Coronary artery (tissue), 2 donors: ENCODE measurements at regions not wholly inside any gene's neighbourhood (a gene's known extent, or its start where the extent isn't known, plus 50 kb on each side); places are given as distances from the start of the nearest gene placed in this dataset.

Experiments used
- DNase-seq: peaks from one replicate; pipeline ENCODE4 v3.0.0-alpha.2; 2017; ENCODE audit warnings: low spot score
- H3K27ac ChIP-seq, 2 donors: fragments of 200-600 bp; sonication (generic); one replicate each; pipeline ENCODE4 v1.5.1; 2016 to 2019
- H3K4me3 ChIP-seq: fragments of 200-600 bp; sonication (generic); 2 replicates; pipeline ENCODE4 v1.5.1; 2016; ENCODE audit warnings: mild to moderate bottlenecking, moderate library complexity
- CTCF ChIP-seq: fragments of 200-600 bp; sonication (generic); IDR thresholded peaks from one replicate; pipeline ENCODE4 v1.5.1; 2019; ENCODE audit warnings: antibody characterized with exemption

- Histone ChIP-seq H3K27ac (no peak overlapping the region), H3K4me3 (no peak overlapping the region)
- TF ChIP-seq CTCF: no peak
- no peak for DNase-seq
Measured at GRCh38 chr4:126269106-126269505, 954.4 kb downstream of the FAT4 start.

- H3K4me3 ChIP-seq: no peak overlapping the region
- TF ChIP-seq CTCF: no peak
- no peak for DNase-seq
- no peak overlapping the region for H3K27ac ChIP-seq
Measured at GRCh38 chr4:126271292-126271691, 956.5 kb downstream of the FAT4 start.

GRCh38 chr4:126273746-126274145 is 959.0 kb downstream of the FAT4 start:
- H3K27ac ChIP-seq: no peak overlapping the region
- no peak for DNase-seq
- no peak overlapping the region for H3K4me3 ChIP-seq
- no peak for TF ChIP-seq CTCF

GRCh38 chr4:126291886-126292285 is 977.1 kb downstream of the FAT4 start:
- no peak for DNase-seq

GRCh38 chr4:126298271-126298670 is 983.5 kb downstream of the FAT4 start:
- TF ChIP-seq CTCF: no peak
- DNase-seq: no peak
- no peak overlapping the region for H3K4me3 ChIP-seq
- H3K27ac ChIP-seq: no peak overlapping the region

More at GRCh38 chr4:126291886-126292285, 977.1 kb downstream of the FAT4 start:
- no peak for TF ChIP-seq CTCF
- H3K4me3 ChIP-seq: no peak overlapping the region
- no peak overlapping the region for H3K27ac ChIP-seq

- no peak for DNase-seq
- H3K4me3 ChIP-seq: peak overlapping the region; percentile 3
- peak overlapping the region; percentile 25 to 79 for H3K27ac ChIP-seq
Measured at GRCh38 chr4:126306152-126306869, 991.6 kb downstream of the FAT4 start.

More at GRCh38 chr4:126306152-126306869, 991.6 kb downstream of the FAT4 start:
- no peak for TF ChIP-seq CTCF
